GM21390 (cell line): ENCODE measurements at regions not wholly inside any gene's neighbourhood (a gene's known extent, or its start where the extent isn't known, plus 50 kb on each side); places are given as distances from the start of the nearest gene placed in this dataset.
"Not testable (repeated sequence)": the region's sequence is repeated elsewhere in the genome, so short reads cannot be mapped to it uniquely, and the experiment has no call there.

Experiments used
- ATAC-seq: cut with Tn5 transposase; IDR thresholded peaks from one replicate; pipeline ENCODE4 v1.9.1; 2021; ENCODE audit not compliant: unreplicated experiment

GRCh38 chr7:51592842-51593599, 276.4 kb upstream of the COBL start:
- no peak for ATAC-seq

- no peak for ATAC-seq
Observed at GRCh38 chr7:51591223-51591622, 274.6 kb upstream of the COBL start.

GRCh38 chr7:51590746-51591145, 274.1 kb upstream of the COBL start:
- no peak for ATAC-seq

DNA sequence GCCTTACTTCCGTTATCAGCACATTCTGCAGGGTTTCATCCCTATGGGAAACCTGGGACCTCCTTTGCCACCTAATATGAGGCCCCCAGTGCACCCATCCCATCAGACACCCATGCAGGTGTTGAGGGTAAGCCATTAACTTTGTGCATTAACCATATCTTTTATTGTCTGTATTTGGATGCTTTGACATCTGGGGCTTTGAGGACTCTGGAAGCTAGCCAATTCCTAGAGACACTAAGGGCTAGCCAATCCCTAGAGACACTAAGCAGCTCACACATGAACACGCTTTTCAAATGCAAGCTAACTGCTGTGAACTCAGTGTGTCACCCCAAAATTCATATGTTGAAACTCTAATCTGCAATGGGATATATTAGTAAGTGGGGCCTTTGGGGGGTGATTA, 272.5 kb upstream of the COBL start:
- no peak for ATAC-seq

- ATAC-seq = no peak
Observed at GRCh38 chr7:51587604-51588003, 271.0 kb upstream of the COBL start.

GRCh38 chr7:51577390-51577789, 260.8 kb upstream of the COBL start:
- ATAC-seq = no peak

DNA sequence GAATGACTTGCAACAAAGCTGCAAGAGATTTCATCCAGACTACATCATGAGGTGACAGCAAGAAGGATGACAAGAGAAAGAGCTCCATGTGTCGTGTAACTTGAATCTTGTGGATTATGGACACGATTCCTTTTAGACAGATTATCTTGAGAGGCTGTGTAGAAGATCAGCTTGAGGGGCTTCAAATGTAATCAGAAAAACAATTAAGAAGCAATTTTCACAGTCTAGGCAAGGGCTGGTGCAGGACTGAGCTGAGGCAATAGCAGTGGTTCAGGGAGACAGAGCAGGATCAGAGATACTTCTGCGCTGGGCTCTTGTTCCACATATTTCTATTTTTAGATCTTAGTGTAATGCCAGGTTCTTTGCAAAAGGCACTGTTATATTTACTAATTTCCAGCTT, 253.0 kb upstream of the COBL start:
- ATAC-seq = no peak

- ATAC-seq = no peak
Observed at GRCh38 chr7:51569176-51569575, 252.6 kb upstream of the COBL start.

DNA sequence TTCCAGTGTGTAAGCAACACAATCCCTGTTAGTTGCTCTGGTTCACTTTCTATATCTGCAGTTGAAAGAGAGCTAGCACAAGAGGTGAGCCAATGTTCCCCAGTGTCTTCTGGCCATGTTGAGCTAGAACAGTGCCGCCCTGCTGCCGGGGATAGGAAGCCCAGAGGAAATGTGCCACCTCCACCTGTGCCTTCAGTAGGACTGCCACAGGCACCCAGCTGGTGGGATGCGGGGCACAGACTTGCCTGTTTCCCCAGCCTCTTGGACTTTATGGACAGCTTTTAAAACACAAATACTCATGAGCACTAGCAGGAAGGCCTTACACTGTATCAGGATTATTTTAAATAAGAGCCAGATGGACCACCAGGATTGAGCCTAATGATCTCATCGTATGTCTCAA, 234.5 kb upstream of the COBL start:
- no peak for ATAC-seq

DNA sequence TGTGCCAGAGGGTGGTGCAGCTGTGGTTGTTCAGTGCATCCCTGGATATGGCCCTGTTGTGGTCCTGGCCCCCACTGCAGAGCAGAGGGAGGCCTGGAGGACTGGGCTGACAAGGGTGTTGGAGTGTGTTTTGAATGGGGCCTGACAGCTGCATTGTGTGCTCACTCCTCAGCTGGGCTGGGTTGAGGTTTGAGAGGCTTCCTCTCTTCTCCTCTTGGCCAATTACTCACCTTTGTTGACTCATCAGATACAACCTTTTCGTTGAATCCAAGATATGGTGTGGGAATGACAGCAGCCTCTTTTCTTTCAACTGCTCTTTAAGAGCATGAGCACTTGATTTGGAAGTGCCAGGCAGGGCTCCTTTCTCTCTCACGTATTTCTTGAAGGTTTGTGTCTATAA, 228.5 kb upstream of the COBL start:
- no peak for ATAC-seq

DNA sequence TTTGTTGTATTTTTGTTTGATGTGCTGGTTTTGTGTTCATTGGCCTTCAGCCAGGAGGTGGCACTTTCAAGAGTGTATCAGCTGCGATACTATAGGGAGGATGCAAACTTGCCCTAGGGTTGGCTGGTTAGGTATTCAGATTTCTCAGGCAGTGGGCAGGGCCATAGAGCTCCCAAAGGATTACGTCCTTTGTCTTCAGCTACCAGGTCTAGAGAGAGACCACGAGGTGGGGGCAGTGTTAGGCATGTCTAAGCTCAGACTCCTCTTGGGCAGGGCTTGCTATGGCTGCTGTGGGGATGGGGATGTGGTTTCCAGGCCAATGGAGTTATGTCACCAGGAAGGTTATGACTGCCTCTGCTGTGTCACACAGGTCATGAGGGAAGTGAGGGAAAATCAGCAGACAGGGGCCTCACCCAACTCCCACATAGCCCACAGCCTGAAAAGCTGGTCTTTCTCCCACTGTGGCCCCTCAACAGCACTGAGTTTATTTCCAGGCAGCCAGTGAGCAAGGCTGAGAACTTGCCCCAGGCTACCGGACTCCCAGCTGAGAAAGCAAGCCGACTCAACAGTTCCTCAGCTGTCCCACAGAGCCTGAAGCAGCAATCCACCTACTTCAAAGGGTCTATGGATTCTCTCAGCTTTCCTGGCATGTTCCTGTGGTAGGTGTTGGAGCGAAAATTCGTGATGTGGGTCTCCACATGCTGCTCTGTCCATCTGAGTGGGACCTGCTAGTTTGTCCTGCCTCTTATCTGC, 227.4 kb upstream of the COBL start:
- no peak for ATAC-seq

- not testable (repeated sequence) for ATAC-seq
Observed at GRCh38 chr7:51540906-51541305, 224.3 kb upstream of the COBL start.

DNA sequence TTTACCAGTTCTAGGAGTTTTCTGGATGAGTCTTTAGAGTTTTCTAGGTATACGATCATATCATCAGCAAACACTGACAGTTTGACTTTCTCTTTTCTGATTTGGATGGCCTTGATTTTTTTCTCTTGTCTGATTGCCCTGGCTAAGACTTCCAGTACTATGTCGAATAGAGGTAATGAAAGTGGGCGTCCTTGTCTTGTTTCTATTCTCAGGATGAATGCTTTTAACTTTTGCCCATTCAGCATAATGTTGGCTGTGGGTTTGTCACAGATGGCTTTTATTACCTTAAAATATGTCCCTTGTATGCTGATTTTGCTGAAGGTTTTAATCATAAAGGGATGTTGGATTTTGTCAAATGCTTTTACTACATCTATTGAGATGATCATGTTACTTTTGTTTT, 223.2 kb upstream of the COBL start:
- ATAC-seq = no peak

- no peak for ATAC-seq
Observed at GRCh38 chr7:51528172-51528571, 211.6 kb upstream of the COBL start.

GRCh38 chr7:51521694-51522312, 205.2 kb upstream of the COBL start:
- ATAC-seq = no peak

GRCh38 chr7:51521054-51521453, 204.4 kb upstream of the COBL start:
- no peak for ATAC-seq

DNA sequence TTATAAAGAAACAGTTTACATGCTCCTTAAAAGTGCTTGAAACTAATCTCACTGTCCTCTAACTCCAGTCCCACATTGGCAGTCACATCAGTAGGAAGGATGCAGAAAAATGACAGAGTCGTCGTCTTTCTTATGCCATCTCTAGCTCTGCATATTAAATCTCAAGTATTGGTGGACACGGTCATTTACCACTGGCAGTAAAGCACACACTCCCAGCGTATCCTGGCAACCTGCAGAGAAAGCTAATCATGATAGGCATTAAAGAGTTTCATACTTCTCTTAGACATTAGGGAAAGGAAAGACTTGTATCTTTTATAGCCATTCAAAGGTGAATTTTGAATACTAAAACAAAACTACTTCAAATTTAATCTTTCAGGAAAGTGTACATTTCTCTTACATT, 202.0 kb upstream of the COBL start:
- ATAC-seq = no peak

DNA sequence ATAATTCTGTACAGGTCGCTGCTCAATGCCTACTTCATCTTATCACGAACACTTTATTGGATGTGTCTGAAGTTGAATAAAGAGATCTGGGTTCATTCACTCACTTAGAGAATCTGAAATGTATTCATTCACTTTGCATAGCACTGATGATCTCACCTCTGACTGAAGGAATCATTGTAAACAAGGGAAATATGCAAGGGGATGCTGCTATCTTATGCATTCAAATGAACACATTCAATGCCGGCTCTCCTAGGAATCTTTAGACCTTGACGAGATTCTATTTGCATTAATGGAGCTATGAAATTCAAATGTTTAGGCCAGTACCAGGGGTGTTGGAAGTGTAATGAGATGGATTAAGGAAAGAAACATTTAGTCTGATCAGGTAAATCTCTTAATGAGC, 200.6 kb upstream of the COBL start:
- ATAC-seq = no peak

GRCh38 chr7:51501620-51502019, 185.0 kb upstream of the COBL start:
- no peak for ATAC-seq

DNA sequence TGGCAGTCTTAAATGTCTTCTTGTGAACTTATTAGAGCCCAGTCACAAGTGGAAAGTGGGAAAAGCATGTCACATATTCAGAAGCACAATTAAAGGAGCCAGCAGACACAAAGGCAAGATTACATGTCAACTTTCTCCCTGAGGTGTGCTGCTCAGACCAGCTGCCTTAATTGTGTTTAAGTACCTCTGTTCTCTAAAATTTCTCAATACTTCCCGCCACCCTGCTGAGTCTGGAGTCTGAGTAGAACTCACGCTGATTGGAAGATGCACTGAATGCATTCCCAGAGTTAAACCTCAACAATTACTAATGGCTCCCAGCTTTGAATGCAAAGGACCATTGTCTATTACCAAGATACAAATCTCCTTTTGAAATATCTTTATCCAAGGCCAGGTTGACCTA, 166.4 kb upstream of the COBL start:
- no peak for ATAC-seq

DNA sequence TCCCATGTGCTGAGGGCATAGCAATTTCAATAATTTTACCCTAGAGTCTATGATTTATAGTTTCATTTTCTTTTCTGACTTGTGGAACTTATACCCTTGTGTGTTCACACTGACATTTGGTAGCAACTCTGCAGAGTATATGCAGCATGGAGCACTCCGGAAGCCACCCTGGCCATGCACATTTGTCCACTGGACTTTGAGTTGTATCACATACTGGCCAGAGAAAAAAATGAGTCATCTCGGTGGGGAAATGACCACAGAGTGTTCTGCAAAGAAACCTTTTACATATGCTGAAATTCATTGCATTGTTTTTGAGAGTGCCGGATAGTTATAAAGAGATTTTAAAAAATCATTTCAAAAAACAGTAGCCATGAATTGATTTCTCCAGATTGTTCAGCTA, 164.8 kb upstream of the COBL start:
- ATAC-seq = no peak

DNA sequence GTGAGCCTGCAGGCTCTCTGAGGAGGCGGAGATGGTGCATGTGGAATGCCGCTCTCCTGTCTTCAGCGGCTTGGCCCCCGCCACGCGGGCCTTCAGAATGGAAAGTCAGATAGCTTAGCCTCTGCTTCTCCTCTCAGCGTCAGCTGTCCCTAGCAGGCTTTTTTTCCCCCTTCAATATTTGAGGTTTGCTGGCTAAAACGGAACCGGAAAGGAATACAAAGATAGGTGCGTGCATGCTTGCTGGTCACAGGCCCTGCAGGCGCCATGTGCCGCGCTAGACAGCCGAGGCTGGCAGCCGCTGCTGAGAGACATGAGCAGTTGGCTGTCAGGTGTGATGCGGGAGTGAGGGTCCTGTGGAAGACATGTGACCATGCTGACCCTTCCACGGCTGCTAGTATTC, 161.2 kb upstream of the COBL start:
- no peak for ATAC-seq
